Right renal cortex interstitium (tissue), 3 donors: ENCODE measurements at regions not wholly inside any gene's neighbourhood (a gene's known extent, or its start where the extent isn't known, plus 50 kb on each side); places are given as distances from the start of the nearest gene placed in this dataset.

Source experiments
- DNase-seq, 3 donors: peaks; one replicate each; pipeline ENCODE4 v3.0.0-alpha.2; 2013; ENCODE audit warnings: low read depth in 3 of 3, low spot score in 2 of 3

DNA sequence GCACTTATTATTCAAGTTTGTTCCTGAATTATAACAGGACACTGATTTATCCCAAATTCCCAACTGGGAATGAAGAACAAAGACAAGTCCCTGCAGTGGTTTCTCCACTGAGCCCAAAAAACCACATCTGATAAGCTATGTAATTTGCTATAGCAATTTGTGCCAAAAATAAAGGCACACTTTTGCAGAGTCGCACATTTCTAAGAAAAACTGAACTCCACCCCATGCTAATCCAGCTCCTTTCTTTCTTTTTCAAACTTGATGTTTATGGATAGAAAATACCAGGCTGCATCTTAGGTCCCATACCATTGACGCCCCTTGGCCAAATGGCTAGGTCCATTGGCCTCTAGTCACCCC is 170.2 kb upstream of the CITED2 start:
- DNase-seq: no peak

DNA sequence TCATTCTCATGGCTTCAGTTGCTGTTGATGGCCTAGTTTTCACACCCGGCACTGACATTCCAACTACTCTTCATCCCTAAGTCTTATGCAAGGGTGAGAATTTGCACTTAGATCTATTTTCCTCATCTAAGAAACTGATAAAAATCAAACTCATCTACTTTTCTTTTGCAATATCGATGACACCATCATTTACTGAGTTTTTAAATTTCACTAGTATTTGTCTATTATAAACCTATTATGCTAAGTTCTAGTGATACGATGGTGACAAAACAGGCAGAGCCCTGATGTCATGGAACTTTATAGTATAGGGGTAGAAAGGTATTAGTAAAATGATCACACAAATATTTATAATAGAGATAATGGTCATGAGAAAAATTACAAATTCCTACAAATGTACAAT is 167.9 kb upstream of the CITED2 start:
- no peak for DNase-seq

DNA sequence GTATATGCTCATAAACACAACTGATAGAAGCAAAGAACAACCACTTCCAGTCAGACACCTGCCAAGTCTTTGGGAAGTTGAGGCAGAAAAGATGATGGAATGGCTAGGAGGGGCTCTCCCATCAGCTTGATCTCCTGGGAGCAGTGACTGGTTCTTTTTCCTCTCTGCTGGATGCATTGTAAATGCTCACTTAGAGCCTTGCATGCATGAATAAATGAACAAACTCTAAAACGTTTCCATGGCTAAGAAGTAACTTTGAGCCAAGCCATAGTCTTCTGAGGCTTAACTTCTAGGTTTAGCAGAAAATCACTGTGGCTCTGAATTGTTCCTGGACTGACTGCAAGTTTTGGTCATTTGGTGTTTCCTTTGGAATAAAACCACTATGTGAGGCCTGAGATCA is 166.4 kb upstream of the CITED2 start:
- no peak for DNase-seq

DNA sequence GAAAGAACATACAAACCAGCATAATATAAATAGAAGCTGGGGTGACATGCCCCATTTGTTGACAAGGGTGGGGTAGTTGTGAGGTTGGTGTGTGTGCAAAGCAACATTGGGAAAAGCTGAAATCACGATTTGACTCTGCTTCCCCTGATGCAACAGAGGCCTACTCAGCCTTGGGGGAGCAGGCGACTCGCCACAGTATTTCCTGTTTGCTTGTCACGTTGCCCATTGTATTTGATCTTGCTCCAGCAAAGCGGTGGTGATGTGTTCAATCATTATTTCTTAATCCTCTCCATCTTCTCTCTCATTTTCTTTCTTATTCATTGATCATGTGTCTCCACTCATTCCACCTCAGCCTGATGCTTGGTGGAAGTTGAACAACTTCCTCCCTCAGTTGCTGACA is 165.8 kb upstream of the CITED2 start:
- DNase-seq: no peak

DNA sequence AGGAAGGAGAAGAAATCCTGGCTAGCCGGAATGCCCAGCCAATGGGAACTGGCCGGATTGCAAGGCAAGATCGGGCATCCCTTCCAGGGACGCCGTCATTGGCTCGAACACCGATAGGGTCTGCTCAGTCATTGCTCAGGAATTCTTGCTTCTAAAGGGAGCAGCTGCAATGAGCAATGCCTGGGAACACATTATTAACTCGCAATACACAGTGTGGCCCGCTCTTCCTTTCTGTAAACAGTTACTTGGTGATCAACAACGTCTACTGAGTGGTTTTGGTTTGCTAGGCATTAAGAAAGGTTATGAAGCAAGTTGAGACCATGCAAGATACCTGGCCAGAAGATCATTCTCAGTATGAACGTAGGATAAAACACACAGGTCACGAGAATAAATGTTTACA is 165.4 kb upstream of the CITED2 start:
- DNase-seq: no peak

DNA sequence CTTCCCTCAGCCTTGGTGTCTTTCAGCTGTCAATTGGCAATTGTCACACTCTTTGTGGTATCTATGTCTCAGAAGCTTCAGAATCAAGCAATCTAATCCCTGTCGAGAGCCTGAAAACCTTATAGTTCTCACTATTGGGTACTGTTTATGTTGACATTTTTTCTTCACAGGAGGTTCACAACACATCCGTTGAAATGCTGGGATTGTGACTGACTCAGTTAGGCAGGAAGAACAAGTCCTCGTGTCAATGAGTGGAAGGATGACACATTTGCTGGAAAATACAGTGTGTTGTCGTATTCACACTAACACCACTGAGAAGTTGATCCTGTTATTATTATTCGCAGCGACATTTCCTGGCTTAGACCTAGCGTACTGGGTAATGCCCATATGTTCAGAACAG is 163.9 kb upstream of the CITED2 start:
- no peak for DNase-seq

DNA sequence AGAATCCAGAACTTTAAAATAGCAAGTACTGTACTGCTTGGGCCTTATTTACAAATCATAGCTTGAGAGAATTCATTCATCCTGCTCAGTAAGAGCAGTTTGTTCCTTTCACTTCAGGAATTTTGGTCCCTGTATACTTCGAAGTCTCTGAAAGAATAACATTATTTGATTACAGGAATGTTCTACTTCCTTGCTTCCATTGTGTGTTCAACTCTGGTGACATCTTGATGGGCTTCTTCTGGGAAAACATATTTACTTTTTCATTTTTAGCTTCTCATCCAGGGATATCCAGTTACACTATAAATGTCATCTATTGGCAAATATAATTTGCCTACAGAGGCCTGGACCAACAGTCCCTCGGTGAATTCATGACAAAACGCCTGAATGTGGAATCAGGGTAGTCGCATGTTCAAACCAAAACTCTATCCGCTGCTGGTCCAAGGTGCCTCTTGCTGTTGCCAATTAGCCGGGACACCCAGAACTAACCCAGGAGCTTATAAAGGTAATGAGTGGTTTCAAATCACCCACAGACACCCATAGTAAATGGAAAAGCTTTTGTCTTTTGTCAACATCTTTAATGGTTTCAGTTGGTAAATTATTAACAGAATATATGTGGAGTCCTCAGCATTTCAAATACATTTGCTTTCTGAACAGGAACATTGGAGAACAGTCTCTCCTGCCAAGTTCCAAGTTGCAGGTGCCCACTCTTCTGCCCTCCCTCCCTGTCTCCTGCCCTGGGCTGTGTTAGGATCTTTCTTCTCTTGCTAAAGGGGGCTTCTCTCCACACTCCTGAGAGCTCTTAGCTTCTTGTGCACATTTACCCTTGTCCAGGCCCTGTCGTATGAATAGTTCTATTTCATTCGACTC is 162.5 kb upstream of the CITED2 start:
- DNase-seq: no peak

DNA sequence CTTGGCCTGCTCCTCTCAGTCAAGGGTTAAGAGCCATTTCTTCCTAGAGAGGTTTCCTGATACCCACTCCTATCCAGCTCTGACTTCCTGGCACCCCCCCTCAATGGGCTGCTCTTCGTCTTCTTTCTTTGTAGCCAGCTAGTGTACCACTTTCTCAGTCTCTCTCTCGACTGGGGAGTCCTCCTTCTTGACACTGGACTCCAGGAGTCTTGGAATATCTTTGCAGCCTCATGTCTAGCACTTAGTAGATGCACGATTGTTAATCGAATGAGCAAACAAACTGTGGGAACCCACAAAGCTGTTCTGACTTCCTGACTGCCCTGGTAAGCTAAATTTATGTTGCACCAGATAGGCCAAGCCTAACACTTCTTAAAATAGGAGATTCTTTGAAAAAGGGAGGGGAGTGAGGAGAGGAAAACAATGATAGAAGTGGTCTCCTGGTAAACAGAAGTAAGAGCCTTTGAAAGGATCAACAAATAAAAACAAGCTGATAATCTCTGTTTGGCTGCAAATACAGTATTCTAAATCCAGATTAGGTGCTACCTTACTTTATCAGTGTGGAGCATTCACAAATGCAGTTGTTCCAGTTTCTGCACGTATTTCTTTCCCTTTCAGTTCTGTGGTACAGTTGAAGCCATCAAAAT is 160.1 kb upstream of the CITED2 start:
- DNase-seq: no peak

DNA sequence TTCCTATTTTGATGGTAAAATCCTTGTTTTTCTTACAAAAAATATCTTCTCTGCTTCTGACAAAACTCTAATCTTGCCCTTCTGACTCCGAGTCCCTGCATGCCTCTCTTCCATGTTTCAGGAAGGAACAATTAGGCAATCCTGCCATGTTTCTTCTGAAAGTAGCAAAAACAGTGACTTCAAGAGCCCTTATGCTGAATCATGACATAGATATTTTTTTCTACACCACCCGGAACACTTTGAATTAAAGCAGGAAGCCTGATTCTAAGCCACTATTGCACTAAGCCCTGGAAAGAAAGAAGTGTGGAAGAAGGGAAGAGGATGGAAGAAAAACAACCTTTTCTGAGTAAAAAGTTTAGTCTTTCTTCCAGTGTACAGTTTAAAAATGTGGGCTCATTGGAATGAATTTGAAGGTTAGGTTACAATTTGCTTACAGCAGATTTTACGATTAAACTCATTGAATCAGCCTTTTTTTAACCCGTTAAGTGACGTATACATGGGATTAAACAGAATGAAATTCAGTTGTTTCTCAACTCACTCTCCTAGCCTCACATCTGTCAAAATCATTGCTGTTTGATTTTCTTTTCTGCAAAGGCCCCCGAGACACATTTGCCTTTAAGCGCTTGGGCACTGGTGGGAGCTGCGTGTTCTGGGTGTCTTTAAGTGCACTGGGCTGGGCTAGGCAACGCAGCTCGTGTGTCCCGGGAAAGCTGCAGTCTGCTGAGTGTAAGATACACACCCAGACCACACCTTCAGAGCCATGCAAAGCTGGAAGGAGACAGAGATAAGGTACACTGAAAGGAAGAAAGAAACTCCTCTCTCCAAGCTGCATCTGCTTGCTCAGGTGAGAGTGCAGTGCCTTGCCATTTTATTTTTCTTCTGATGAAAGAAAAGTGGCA is 159.4 kb upstream of the CITED2 start:
- DNase-seq: no peak

DNA sequence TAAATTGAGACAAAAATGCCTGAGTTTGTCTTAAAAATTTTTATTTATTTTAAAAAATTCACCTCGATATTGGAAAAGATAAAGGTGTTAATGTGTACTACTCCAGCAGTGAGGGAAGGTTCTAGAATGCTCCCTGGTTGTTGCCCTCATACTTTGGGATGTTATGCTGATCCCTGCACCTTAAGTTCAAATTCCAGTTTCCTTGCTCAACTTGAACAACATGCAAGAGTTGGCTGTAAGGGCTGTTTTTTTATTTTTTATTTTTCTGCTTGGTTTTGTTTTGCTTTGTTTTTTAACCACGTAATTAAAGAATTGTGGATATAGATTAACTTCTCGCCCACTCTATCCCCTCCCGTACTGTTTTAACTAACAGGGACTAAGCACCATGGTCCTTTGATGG is 158.7 kb upstream of the CITED2 start:
- DNase-seq: no peak

DNA sequence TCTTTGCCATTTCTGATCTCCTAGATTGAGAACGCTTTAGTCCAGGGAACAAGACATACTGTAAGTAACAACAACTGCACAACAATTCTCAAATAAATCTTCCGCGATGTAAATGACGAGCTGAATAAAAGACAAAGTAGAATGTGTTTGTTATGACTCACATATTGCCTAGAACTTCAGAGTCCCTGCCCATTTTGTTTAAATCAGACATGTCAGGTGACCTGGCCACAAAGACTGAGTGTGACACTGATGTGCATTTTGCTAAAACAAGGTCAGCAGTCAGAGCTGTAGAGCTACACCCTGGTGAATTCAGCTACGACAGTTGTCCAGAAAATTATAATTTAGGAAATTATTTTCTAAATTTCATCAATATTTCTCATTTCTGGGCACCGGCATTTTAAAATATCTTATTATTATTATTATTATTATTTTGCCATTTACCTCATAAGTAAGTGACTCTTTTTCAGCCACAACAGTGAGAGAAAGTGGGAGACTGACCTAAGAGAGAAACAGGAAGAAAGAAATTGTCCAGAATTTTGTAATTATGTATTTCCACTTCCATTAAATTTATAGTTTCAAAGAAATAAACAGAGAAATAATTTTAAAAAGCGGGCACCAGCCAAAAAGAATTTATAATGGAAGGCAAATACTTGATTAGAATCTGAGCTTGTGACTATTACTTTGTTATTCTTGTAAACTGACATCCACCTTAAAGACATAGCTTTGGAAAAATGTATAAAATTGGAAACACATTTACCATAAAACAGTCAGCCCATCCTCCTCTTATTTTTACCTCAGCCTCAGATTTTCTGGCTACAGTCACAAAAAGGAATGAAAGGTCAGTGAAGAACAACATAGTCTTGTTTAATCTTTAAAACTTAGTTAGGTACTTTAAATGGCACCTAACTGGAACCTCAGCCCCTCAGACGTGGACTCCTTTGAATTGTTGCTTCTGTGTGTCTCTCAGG is 157.0 kb upstream of the CITED2 start:
- DNase-seq: no peak

DNA sequence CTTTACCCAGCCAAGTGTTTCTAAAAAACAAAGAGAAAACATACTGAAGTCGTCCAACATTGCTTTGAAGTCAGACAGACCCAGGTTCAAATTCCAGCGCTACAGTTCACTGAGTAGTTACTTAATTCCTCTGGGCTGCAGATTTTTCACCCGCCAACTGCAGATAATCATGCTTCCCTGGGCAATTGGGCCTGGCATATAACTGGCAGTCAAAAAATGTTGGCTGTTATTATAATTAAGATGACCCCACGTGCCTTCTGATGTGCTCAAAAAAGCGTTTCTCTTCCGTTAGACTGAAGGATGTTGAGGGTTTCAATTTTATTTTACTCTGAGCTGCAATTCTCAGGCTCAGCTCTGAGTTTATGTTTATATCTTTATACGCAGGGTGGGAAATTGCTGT is 156.1 kb upstream of the CITED2 start:
- no peak for DNase-seq

DNA sequence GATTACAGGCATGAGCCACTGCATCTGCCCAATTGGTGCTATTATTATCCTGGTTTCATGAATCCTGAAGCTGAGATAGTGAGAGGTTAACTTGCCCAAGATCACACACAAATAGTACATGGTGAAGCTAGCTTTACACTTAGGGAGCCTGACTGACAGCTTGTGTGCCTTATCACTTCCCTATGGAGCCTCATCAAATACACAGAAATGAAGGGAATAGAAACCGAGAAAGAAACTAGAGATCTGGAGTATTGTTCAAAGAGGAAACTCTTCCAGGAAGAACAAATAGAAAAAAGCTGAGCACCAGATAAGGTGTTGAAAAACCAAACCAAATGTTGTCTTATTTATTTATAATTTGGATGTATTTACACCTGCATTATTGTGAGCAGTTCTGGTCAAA is 155.0 kb upstream of the CITED2 start:
- DNase-seq: no peak

DNA sequence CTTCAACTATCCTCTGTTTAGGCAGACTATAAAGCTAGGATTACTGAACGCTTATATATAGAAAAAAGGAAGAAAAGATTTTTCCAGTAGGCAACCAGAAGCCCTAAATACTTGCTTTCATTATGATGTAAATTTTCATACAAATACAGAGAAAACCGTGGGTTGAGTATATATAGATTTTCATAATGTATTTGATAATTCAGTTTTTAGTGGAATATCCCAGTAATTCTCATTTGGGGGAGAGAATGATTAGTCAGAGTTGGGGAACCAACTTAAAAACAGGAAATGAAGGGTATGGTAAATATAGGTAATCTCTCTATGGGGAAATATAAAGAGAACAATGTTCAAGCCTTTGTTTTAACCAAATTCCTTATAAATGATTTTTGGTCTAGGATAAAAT is 154.0 kb upstream of the CITED2 start:
- no peak for DNase-seq

DNA sequence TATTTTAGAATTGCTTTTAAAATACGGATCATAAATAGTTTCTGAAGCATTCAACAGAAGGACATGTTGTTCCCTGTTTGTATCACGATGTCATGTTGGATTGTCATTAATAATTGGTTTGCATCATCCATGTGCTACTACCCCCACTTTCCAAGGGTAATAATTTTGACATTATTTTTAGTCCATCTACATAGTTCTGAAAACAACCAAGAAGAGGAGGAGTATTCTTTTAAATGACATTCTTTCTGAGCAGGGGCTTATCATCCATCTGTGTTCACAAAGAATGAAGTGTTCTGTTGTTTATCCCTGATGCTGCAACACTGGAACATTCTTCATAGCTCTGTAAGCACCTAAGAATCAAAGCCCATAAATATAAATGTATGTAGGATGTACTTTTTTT is 151.0 kb upstream of the CITED2 start:
- no peak for DNase-seq

DNA sequence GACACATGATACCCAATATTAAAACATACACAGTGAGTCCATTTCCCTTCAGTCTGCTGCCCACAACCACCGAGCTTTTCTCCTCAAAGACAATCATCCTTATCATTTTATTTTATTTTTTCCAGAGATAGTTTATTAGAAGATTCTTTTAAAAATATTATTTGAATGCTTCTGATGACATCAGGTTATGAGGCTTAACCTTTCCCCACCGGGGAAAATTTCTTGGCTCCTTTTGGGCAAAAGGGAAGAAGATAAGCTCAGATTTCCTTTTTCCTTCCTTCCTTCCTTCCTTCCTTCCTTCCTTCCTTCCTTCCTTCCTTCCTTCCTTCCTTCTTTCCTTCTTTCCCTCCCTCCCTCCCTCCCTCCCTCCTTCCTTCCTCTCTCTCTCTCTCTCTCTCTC is 149.5 kb upstream of the CITED2 start:
- DNase-seq: no peak

DNA sequence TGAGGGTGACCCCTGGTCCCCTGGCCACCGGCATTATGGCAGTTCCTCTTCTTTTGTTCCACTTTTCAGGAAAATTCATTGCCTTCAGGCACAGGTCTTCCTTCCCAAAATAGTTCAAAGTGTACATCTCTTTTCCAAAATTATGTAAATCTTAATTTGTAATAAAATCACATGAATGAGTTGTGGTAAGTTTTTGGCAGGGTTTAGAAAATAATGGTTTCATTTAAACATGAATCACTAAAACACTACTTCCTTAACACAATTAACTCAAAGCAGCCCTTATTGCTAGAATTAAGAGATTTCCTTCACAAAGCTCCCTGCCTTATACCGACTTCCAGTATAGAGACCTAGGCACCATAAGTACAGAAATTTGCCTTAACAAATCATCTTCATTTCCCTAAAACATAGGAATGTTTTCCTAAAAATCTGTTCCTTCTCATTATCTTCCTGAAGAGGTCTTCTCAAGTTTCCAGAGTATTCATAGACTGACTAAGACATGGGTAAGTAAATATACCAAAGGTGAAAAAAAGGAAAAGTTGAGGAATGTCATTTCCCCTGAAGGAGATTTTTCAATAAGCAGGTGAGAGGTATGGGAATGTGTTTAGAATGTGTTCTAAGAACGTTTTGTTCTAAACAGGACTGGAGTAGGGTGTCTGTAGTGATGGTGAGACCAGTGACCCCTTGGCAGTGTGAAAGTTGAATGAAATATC is 148.2 kb upstream of the CITED2 start:
- DNase-seq: no peak

DNA sequence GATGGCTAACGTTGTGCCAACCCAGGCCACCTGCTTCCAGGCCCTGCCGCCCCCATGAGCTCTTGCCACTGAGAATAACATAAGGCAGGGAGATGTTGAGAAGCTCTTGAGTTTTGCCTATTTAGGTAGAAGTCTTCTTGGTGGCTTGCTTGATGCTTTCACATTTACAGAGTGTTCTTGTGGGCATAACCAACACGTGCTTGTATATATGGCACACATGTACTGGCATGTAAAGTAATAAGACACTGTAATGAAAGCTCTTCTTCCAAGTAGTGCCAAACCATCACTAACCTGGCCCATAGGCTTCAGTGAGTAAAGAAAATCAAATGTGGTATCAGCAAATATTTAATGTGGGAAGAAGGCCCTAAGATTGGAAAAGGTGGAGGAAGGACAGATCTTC is 146.9 kb upstream of the CITED2 start:
- DNase-seq: no peak

DNA sequence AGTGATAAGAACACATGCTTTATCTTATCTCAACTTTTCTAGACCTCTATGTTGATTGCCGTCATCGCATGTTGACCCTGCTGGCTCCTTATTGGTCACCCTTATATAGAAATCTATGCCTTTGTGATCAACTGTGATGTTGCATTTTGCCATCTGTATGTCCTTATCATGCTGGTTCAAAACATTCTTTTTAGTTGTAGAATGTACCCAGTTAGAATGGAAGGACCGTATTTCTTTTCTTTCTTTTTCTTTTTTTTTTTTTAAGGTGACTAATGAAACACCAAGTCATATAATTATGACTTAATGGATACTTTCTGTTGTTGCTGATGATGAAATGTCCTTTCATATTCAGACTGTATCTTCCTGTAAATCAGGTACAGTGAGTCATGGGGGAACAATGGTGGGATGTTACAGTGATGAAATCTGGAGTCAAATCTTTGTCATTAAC is 145.9 kb upstream of the CITED2 start:
- DNase-seq: no peak

DNA sequence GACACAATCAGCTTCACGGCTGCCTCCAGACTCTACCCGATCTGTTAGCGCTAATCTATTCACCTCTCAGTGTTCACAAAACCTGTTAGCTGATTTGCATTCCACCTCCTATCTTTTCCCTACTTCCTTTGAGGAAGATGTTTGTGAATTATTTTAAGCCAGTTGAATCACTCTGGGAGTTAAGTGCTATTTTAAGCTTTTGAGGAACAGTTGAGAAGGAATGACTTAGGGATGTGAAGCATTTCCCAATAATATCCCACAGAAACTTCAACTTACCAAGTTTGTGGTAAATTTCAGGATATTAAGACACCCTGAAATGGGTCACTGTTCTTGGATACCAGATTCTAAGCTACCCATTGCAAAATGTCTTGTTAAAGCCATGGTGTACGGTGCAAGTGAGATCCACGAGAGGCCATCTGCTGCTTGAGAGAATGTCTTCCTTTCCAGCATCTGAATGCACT is 145.2 kb upstream of the CITED2 start:
- no peak for DNase-seq
